GM19351 (cell line): ENCODE measurements at regions not wholly inside any gene's neighbourhood (a gene's known extent, or its start where the extent isn't known, plus 50 kb on each side); places are given as distances from the start of the nearest gene placed in this dataset.

Source experiments
- ATAC-seq: cut with Tn5 transposase; IDR thresholded peaks from one replicate; pipeline ENCODE4 v1.9.1; 2021; ENCODE audit warnings: mild to moderate bottlenecking, moderate library complexity; ENCODE audit not compliant: unreplicated experiment

GRCh38 chrX:38856670-38857265 is 55.5 kb downstream of the MID1IP1 start:
- no peak for ATAC-seq

- ATAC-seq = no peak
These were observed 56.7 kb downstream of the MID1IP1 start for GRCh38 chrX:38857736-38858523.

GRCh38 chrX:38859602-38860001 is 58.3 kb downstream of the MID1IP1 start:
- ATAC-seq = no peak

- no peak for ATAC-seq
These were observed 59.1 kb downstream of the MID1IP1 start for GRCh38 chrX:38860106-38861013.

- no peak for ATAC-seq
These were observed 60.2 kb downstream of the MID1IP1 start for GRCh38 chrX:38861489-38861888.

GRCh38 chrX:38862100-38862499 is 60.8 kb downstream of the MID1IP1 start:
- ATAC-seq = no peak

GRCh38 chrX:38864165-38864564 is 62.9 kb downstream of the MID1IP1 start:
- ATAC-seq = no peak

- no peak for ATAC-seq
These were observed 67.1 kb downstream of the MID1IP1 start for GRCh38 chrX:38868321-38868720.

GRCh38 chrX:38868941-38869401 is 67.7 kb downstream of the MID1IP1 start:
- ATAC-seq = no peak

- ATAC-seq = no peak
These were observed 69.2 kb downstream of the MID1IP1 start for GRCh38 chrX:38870361-38870895.

GRCh38 chrX:38871129-38872029 is 70.1 kb downstream of the MID1IP1 start:
- ATAC-seq = no peak

GRCh38 chrX:38877366-38877765 is 76.1 kb downstream of the MID1IP1 start:
- no peak for ATAC-seq

- no peak for ATAC-seq
These were observed 77.5 kb downstream of the MID1IP1 start for GRCh38 chrX:38878641-38879340.

- peak; percentile 50 for ATAC-seq
These were observed 78.5 kb downstream of the MID1IP1 start for GRCh38 chrX:38879631-38880220.

- ATAC-seq = no peak
These were observed 79.1 kb downstream of the MID1IP1 start for GRCh38 chrX:38880296-38880854.

GRCh38 chrX:38881066-38881465 is 79.8 kb downstream of the MID1IP1 start:
- ATAC-seq = no peak

- ATAC-seq = no peak
These were observed 80.5 kb downstream of the MID1IP1 start for GRCh38 chrX:38881727-38882126.

- ATAC-seq = no peak
These were observed 81.8 kb downstream of the MID1IP1 start for GRCh38 chrX:38882894-38883626.
